Fibroblast of peridontal ligament (primary cell): ENCODE measurements at regions not wholly inside any gene's neighbourhood (a gene's known extent, or its start where the extent isn't known, plus 50 kb on each side); places are given as distances from the start of the nearest gene placed in this dataset.
"Not testable (repeated sequence)": the region's sequence is repeated elsewhere in the genome, so short reads cannot be mapped to it uniquely, and the experiment has no call there.

Experiments used
- DNase-seq: peaks from one replicate; pipeline ENCODE4 v3.0.0-alpha.2; 2010; ENCODE audit errors: extremely low read depth

DNA sequence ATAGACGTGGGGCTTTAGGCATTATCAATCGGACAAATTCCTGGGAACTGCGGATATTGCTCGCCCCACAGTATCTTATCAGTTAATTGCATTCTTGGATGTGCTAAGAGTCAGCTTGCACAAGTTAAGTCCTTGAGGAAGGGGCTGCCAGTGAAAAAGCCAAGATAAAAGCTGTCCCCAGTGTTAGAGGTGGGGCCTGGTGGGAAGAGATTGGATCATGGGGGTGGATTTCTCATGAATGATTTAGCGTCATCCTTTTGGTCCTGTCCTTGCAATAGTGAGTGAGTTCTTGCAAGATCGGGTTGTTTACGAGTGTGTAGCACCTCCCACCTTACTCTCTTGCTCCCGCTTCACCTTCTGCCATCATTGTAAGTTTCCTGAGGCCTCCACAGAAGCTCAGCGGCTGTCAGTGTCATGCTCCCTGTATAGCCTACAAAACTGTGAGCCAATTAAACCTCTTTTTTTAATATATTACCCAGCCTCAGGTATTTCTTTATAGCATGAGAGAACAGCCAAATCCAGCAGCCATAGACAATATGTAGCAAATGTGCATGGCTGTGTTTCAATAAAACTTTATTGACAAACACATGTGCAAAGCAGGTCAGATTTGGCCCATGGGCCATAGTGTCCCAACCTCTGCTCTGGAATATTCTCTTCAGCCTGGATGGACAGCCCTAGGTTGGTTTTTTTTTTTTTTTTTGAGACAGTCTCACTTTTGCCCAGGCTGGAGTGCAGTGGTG lies 189.2 kb downstream of the OTOP1 start:
- DNase-seq = not testable (repeated sequence)

DNA sequence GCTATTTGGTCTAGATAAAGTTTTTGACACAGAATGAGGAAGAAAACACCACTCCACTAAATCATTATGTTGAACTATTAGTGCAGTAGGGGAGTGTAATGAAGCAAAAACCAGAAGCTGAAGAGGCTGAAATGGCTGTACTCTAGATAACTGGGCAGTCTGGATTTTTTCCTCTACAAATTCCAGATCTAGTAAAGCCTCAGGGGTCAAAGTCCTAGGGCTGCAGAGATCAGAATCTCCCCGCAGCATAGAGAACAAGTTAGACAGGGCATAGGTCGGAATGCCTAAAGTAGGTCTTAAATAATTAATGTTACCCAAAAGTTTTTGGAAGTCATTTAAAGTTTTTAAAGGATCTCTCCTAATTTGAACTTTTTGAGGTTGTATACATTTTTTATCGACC lies 180.9 kb downstream of the OTOP1 start:
- DNase-seq = not testable (repeated sequence)

DNA sequence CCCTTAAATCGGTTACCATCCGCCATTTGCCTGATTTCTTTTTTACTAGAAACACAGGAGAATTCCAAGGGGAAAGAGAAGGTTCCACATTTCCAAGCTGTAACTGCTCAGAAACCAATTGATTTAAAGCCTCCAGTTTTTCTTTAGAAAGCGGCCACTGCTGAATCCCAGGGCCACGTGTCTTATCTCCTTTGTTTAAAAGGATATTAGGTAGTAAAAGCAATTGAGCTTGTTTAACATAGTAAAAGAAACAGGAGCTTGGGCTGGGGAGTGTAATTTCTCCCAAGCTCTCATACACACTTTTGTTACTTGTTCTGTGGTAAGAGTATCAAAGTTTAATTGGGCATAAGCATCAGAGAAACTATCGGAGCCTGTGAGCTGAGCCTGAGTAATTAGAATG lies 180.0 kb downstream of the OTOP1 start:
- DNase-seq = not testable (repeated sequence)

DNA sequence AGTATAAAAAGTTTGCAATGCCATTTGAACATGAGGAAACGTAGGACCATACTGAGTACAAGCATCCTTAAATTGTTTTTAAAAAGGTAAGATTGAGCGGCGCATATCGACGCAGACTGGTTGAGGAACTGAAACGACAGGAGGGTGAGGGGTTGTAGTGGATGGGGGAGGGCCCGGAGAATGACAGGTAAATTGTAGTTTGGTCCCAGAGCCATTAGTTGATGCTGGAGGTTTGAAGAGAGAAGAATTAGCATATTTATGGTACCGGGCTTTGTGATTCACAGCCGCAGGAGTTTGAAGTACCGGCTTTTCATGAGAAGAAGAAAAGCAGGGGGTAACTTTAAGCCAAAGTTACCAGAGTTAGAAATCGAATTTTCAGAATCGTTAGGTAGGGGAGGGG lies 179.5 kb downstream of the OTOP1 start:
- DNase-seq = not testable (repeated sequence)

DNA sequence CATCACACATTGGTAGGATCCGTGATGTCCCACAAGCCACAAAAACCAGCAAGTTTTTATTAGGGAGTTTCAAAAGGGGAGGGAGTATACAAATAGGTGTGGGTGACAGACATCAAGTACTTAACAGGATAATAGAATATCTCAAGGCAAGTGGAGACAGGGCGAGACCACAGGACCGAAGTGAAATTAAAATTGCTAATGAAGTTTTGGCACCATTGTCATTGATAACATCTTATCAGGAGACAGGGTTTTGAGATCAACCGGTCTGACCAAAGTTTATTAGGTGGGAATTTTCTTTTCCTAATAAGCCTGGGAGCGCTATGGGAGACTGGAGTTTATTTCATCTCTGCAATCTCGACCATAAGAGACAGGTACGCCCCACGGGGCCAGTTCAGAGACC lies 178.5 kb downstream of the OTOP1 start:
- not testable (repeated sequence) for DNase-seq

DNA sequence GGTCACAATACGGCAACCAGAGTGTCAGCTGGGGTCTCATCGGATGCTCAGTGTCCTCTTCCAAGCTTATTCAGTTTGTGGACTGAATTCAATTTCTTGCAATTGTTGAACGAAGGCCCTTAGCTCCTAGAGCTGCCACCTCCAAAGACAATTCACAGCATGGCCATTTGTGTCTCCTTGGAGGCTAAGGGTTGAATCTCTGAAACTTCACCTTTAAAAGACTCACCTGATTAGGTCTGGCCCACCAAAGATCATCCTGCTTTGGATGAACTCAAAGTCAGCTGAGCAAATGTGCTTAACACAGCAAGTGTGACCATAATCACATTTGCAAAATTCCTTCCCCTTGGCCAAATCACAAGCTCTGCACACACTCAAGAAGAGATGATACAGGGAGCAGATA lies 175.9 kb downstream of the OTOP1 start:
- not testable (repeated sequence) for DNase-seq

DNA sequence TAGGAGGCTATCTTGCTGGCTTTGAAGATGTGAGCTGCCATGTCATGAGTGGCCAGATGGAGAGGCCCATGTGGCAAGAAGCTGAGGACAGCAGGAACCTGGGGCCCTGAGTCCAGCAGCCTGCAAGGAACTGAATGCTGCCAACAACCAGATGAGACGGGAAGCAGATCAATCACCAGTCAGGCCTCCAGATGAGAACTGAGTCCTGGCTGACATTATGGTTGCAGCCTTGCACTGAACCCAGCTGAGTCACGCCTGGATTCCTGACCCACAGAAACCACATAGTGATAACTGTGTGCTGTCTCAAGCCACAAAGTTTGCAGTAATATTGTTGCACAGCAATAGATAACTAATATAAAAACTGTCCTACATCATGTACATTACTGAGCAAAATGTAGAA lies 173.8 kb downstream of the OTOP1 start:
- not testable (repeated sequence) for DNase-seq

DNA sequence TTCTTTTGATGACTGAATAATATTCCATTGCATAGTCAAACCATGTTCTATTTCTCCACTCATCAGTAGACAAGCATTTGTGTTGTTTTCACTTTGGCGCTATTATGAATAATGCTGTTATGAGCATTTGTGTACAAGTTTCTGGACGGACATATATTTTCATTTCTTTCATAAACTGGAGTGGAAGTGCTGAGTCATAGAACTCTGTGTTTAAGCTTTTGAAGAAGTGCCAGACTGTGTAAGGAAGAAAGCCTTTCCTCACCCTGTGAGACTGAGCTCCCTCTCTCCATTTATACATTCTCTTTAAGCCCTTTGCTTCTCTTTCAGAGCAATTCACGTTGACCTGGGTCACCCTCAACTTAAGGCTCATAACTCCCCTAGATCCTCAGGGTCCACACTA lies 169.5 kb downstream of the OTOP1 start:
- DNase-seq = peak; percentile 11

DNA sequence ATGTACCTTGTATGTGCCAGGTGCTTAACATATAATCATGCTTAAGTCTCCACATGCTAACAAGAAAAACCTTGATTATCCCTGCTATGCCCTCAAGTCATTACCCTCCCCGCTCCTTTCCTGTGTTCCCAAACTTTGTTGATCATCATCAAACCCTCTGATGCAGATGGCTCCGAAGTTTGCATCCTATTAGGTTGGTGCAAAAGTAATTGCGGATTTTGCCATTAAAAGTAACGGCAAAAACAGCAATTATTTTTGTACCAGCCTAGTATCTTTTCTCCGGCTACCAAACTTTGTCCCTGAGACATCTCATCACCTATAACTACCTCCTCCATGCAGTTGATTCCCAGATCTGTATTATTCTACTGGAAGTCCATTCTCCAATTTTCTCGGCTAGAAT lies 142.6 kb downstream of the OTOP1 start:
- DNase-seq = not testable (repeated sequence)

DNA sequence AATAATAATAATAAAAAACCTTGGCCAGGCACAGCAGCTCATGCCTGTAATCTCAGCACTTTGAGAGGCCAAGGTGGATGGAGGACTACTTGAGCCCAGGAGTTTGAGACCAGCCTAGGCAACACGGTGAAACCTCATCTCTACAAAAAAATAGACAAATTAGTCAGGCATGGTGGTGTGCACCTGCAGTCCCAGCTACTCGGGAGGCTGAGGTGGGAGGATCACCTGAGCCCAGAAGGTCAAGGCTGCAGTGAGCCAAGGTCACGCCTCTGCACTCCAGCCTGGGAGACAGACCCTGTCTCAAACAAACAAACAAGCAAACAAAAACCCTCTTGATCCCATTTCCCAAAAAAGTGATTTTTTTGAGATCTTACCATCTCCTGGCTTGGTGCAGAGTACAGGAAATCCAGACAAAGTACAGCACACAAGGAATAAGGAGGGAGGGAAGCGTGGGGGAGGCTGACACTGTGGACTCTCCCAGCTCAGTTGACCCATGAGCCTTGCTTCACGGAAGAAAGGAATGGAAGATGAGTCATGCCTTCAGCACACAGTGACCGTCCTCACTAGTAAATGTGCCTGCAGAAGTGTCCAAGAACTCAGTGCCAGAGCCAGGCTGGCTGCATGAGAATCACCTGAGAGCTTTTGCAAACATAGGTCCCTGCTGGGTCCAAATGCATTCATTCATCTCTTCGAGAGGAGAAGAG lies 136.9 kb downstream of the OTOP1 start:
- DNase-seq = not testable (repeated sequence)

DNA sequence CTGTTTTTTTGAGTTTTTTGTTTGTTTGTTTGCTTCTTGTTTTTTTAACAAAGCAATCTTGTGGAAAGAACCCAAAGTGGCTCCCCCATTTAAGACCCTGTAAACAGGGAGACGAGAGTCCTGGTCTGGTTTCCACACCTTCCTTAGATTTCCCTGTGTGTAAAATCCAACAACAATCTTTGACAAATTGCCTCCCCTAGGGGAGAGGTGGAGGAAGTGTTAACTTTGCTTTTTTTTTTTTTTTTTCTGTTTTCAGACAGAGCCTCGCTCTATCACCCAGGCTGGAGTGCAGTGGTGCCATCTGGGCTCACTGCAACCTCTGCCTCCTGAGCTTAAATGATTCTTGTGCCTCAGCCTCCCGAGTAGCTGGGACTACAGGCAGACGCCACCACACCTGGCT lies 136.0 kb downstream of the OTOP1 start:
- DNase-seq = not testable (repeated sequence)

DNA sequence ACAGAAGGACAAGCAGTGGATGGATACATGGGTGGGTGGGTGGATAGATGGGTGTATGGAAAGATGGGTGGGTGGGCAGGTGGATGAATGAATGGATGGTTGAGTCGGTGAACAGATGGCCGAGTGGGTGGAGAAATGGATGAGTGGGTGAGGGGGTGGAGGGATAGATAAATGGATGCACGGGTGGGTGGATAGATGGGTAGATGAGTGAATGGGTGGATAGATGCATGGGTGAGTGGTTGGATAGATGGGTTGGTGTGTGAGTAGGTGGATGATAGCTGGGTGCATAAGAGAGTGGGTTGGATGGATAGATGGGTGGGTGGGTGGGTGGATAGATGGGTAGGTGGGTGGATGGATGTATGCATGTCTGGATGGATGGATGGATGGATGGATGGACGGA lies 134.6 kb downstream of the OTOP1 start:
- DNase-seq = not testable (repeated sequence)

DNA sequence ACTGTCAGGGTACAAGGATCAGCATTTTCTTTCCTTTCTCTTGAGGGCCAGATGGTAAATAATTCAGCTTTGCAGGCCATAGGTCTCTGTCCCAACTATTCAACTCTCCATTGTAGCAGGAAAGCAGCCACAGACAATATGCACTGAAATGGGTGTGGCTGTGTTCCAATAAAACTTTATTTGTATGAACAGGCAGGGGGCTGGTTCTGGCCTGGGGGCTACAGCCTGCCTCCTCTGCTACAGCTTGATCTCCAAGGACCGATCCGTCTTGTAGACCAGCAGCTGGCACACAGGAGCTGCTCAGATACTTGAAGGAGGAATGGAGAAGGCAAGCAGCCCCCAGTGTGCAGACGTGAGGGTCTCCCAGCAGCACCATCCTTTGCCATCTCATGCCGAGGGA lies 127.1 kb downstream of the OTOP1 start:
- DNase-seq = not testable (repeated sequence)

DNA sequence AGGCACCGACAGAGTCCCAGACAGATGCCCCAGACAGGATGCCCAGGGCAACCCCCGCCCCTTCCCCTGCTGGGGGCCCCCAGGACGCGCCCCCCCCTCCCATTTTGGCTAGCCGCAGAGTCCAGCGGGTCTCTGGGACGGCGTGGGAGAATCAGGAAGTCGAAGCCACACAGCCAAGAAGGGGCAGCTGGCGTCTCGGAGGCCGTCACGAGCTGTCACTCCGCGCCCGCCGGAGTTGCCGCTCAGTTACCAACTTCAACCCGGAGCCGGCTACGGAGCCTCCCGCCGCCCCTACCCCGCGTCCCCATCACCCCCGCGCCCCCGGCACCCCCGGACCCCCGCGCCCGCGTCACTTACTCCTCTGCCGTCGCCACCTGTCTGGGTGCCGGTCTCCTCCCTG lies 119.8 kb downstream of the OTOP1 start:
- not testable (repeated sequence) for DNase-seq

DNA sequence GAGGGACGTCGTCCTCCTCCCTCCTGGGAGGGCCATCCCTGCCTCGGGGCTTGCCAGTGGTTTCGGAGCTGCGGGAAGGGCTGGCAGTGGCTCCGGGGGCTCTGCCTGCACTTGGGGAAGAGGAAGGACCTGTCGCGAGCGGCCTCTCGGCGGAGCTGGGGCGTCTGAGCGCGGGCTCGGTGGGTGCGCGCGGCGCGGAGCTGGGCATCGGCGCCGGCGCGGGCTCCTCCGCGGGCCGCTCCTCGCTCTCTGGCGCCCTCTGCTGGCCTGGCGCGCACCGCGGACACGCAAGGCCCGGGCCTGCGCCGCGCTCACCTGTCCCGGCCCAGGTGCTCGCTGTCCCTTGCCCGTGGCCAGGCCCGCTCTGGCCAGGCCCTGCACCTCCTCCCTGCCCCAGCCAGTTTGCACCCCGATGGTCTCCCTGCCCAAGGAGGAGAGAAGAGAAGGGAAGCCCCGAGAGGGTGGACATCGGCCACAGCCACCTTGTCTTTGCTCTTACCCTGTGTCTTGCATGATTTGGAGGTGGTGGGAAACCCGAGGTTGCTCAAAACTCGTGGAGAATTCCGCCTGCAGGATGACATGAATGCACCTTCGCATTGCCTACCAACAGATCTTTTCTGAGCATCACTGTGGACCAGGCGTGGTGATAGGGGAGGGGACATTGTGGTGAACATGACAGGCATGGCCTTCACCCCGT lies 119.2 kb downstream of the OTOP1 start:
- DNase-seq = peak; percentile 25

DNA sequence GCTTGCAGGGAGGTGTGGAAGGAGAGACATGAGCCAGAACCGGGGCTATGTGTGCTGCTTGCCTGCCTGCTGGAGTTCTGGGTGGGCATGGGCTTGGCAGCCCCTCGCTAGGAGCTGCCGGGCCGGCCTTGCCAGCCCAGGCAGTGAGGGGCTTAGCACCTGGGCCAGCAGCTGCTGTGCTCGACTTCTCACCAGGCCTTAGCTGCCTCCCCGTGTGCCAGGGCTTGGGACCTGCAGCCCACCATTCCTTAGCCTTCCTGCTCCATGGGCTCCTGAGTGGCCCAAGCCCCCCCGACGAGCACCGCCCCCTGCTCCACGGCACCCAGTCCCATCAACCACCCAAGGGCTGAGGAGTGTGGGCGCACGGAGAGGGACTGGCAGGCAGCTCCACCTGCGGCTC lies 111.3 kb downstream of the OTOP1 start:
- not testable (repeated sequence) for DNase-seq

DNA sequence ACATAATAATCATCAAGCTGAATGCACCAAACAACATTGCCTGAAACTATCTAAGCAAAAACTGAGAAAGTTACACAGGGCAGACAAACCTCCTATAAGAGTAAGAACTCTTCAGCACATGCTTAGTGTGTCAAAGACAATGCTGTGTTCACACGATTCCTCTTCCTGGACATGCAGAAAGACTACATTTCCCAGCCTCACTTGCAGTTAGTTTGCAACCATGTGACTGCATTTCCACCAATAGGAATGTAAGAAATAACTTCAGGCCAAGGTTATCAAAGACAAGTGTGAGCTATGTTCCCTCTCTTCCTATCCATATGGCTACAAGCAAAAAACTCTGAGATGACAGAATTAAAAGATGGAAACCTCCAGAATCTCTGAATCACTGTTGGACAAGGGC lies 109.8 kb downstream of the OTOP1 start:
- peak; percentile 1 for DNase-seq

DNA sequence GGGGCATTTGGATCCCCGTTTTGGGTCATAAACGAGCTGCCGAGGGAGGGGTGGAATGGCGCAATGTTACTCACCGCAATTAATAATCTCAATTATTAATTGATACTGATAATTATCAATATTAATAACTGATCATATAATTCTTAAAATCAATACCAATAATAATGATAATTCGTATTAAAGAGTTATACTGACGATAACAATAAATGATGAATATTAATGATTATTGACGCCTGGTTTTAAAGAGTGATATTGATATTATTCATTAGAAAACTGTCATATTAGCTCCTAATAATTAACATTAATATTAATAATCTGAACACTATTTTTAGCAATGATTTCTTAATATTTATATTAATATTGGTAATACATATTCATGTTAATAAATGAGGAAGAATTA lies 92.4 kb downstream of the OTOP1 start:
- not testable (repeated sequence) for DNase-seq

DNA sequence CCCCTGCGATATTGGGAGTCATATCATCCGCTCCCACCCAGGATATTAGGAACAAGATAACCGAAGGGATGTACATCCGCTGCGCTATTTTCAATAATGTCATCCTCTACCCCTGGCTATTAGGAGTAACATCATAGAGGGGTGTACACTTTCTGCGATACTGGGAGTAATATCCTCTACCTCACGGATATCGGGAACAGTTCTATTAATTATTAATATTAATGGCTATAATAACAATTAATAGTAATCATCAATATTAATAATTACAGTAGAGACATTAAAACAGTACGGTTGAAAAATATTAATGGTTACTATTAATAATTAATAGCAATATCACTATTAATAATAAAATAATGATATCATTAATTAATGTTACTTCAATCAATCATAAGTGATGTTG lies 90.1 kb downstream of the OTOP1 start:
- not testable (repeated sequence) for DNase-seq
